ENCODE measurements at regions not wholly inside any gene's neighbourhood (a gene's known extent, or its start where the extent isn't known, plus 50 kb on each side); places are given as distances from the start of the nearest gene placed in this dataset.

DNA sequence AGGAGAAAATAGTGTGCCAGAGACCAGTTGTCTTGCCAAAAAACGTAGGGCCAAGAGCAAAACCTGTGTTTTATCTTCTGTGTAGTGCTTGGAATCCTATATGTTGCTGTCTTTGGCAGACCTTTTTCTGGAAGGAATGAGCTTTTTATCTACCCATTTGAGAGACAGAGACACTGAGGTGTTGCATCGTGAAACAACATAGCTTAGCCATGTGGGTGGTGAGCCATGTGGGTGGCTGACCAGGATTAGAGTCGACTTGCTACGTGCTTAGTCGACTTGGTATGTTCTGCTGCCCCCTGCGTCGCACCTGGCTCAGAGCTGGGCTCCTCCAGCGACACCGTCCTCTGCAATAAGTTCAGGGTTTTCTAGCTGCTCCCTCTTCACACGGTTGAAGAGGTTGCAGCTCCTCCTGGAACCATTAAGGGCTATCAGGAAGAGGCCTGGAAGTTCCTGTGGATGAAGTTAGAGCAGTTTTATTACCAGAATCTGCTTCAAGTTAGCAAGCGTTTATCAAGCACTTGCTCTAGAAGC, 175.8 kb downstream of the SH2D4B start:
- TF ChIP-seq, protein P1, sequence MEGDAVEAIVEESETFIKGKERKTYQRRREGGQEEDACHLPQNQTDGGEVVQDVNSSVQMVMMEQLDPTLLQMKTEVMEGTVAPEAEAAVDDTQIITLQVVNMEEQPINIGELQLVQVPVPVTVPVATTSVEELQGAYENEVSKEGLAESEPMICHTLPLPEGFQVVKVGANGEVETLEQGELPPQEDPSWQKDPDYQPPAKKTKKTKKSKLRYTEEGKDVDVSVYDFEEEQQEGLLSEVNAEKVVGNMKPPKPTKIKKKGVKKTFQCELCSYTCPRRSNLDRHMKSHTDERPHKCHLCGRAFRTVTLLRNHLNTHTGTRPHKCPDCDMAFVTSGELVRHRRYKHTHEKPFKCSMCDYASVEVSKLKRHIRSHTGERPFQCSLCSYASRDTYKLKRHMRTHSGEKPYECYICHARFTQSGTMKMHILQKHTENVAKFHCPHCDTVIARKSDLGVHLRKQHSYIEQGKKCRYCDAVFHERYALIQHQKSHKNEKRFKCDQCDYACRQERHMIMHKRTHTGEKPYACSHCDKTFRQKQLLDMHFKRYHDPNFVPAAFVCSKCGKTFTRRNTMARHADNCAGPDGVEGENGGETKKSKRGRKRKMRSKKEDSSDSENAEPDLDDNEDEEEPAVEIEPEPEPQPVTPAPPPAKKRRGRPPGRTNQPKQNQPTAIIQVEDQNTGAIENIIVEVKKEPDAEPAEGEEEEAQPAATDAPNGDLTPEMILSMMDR (conservative IDR thresholded peaks at IDR 0.05; ENCODE audit: low read length): no peak
- no peak for TF ChIP-seq EZH2phosphoT487 (IDR thresholded peaks at IDR 0.05; ENCODE audit: borderline replicate concordance, low read depth, low read length)

All from OCI-LY7 (cell line).